ENCODE measurements at regions not wholly inside any gene's neighbourhood (a gene's known extent, or its start where the extent isn't known, plus 50 kb on each side); places are given as distances from the start of the nearest gene placed in this dataset.

DNA sequence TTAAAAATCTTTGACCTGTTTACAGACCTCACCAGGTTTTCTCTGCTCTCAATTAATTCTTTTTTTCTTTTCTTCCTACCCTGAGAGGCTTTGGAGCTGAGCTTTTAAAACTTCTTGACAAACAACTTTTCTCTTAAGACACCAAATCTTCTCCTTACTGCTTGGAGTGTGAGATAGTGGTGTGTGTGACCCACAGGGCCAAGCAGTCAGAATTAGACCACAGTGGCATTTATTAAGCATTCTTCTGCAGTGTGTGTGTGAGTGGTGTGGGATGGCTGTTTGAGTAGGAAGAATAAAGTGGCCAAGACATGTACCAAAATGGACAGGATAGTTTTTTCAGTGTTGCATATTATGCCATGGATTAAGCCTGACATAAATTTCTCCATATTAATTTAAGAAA lies 665.1 kb downstream of the RAPGEF2 start:
- FAIRE-seq = no peak
- H3K9ac ChIP-seq (replicated peaks in 1 of 4; ENCODE audit: extremely low read depth in 1 of 4, low read depth in 3 of 4, low read length in 3 of 4) = no peak overlapping the region
- no peak overlapping the region for H3K56ac ChIP-seq (replicated peaks; ENCODE audit: insufficient read length, low read depth, low read length)
- H3K18ac ChIP-seq (ENCODE audit: extremely low read depth, low read length) = no peak overlapping the region
- DNase-seq (ENCODE audit: low read depth in 1 of 2, low spot score in 2 of 2) = no peak
- no peak overlapping the region for H4K5ac ChIP-seq (ENCODE audit: insufficient read length, low read depth, low read length)
- no peak overlapping the region for H3K4ac ChIP-seq (replicated peaks; ENCODE audit: insufficient read length, low read depth, low read length)
- no peak overlapping the region for H3K14ac ChIP-seq (ENCODE audit: insufficient read length)
- no peak overlapping the region for H4K8ac ChIP-seq (ENCODE audit: extremely low read depth, insufficient read depth, low read length)
- H3K23ac ChIP-seq (ENCODE audit: insufficient read length) = no peak overlapping the region
- no peaks in the 10 kb centered on the region for H4K20me1 ChIP-seq (replicated peaks in 1 of 2; ENCODE audit: control insufficient read depth in 1 of 2, insufficient read depth in 2 of 2, low read length in 2 of 2)
- H3K9me3 ChIP-seq (ENCODE audit: insufficient read depth in 2 of 2, low read depth in 1 of 2, low read length in 1 of 2) = 0 out of 4 replicates have a peak, but pooled peaks cover 0 to 5% of the 10 kb centered on the region in 2 experiments
- no peak overlapping the region for H2AK5ac ChIP-seq (ENCODE audit: low read depth, low read length)
- H3K4me1 ChIP-seq (replicated peaks in 1 of 4; ENCODE audit: control insufficient read depth in 3 of 4, insufficient read depth in 4 of 4, low read length in 3 of 4) = no peaks in the 10 kb centered on the region
- no peaks in the 10 kb centered on the region for H3K36me3 ChIP-seq (ENCODE audit: control insufficient read depth in 2 of 4, insufficient read depth in 4 of 4, low read length in 3 of 4)
- no peaks in the 10 kb centered on the region for H3K79me2 ChIP-seq (ENCODE audit: control insufficient read depth in 1 of 2, insufficient read depth in 2 of 2, low read length in 2 of 2)
- ChIA-PET POLR2A (ENCODE audit: partially characterized antibody) (no interaction called here), CTCF (ENCODE audit: partially characterized antibody) (no interaction called here)
- H3K79me1 ChIP-seq (ENCODE audit: low read depth, low read length) = no peaks in the 10 kb centered on the region
- no peak overlapping the region for H2BK120ac ChIP-seq (replicated peaks; ENCODE audit: low read depth, low read length)
- H3K4me2 ChIP-seq (ENCODE audit: insufficient read depth in 1 of 2, low read depth in 2 of 2, low read length in 2 of 2) = no peak overlapping the region
- no peak overlapping the region for H2BK5ac ChIP-seq (ENCODE audit: low read depth, low read length)
- no peak overlapping the region for H2BK20ac ChIP-seq (ENCODE audit: low read length)
- H4K91ac ChIP-seq (replicated peaks; ENCODE audit: insufficient read length, low read length) = no peak overlapping the region
- H3K27me3 ChIP-seq (replicated peaks in 1 of 4; ENCODE audit: control insufficient read depth in 3 of 4, extremely low read depth in 1 of 4, insufficient read depth in 3 of 4, low read length in 3 of 4) = no peaks in the 10 kb centered on the region
- no peak overlapping the region for H3K27ac ChIP-seq (ENCODE audit: low read depth, low read length)
- no peaks in the 10 kb centered on the region for H3K23me2 ChIP-seq (ENCODE audit: low read depth, low read length)
- H3K4me3 ChIP-seq (ENCODE audit: extremely low read depth in 1 of 4, insufficient read depth in 2 of 4, low read depth in 3 of 4, low read length in 4 of 4) = no peak overlapping the region
- no peak overlapping the region for H2BK15ac ChIP-seq (ENCODE audit: low read length)
- H2AFZ ChIP-seq (ENCODE audit: low read length) = 0 out of 2 replicates have a peak overlapping the region, but pooled peaks have one; percentile 51
- H2BK12ac ChIP-seq (ENCODE audit: low read depth, low read length) = no peak overlapping the region
- TF ChIP-seq BCL11A (IDR thresholded peaks at IDR 0.05; ENCODE audit: low read depth in 2 of 2, low read length in 2 of 2) (no peak), YY1 (IDR thresholded peaks at IDR 0.05; ENCODE audit: low read depth, low read length) (no peak)

All from H1 (cell line).